HG02970 (cell line): ENCODE measurements at regions not wholly inside any gene's neighbourhood (a gene's known extent, or its start where the extent isn't known, plus 50 kb on each side); places are given as distances from the start of the nearest gene placed in this dataset.
A peak's percentile ranks its signal among the peaks of the same experiment; 100 is the strongest.
"Not testable (repeated sequence)": the region's sequence is repeated elsewhere in the genome, so short reads cannot be mapped to it uniquely, and the experiment has no call there.

Experiments
- ATAC-seq: cut with Tn5 transposase; IDR thresholded peaks from one replicate; pipeline ENCODE4 v1.9.1; 2021; ENCODE audit warnings: mild to moderate bottlenecking, moderate library complexity, moderate number of reproducible peaks; ENCODE audit not compliant: unreplicated experiment, low FRiP score

GRCh38 chr2:71927757-71928715, 219.6 kb downstream of the CYP26B1 start:
- no peak for ATAC-seq

GRCh38 chr2:71926876-71927756, 220.5 kb downstream of the CYP26B1 start:
- no peak for ATAC-seq

- no peak for ATAC-seq
Observed at GRCh38 chr2:71926089-71926447, 221.6 kb downstream of the CYP26B1 start.

DNA sequence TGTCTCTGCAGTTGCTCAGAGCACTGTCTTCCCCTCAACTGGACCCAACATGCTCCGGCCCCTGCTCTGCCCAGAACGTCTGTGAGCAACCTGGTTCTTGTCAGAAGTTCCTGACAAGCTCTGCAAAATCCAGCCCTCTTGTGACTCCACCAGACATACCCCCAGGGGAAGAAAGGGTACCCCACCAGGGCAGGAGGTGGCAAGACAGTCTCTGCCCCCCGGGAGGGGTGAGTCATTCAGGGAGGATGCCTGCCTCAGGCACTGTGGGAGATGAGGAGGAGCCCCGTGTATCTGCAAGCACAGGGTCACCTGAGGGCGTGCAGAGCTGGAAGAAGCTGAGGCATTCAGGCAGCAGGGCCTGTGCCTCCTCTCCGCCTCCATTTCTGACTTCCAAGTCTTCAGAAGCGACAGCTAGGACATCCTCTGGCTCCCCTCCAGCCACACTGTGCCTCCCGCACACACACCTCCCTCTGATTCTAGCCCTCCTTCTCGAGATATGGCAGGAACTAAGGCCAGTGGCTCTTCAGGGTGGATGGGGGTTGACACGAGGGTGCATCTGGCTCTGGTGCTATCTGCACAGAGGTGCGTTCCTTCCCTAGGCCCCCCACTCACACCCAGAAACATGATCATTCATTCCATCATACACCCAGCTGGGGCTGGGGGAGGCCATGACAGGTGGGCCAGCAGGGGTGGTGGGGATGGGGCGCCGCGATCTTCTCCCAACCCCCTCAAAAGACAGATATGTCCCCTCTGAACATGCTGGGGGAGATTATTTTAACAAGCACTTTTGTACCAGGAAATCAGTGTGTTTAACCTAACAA, 222.2 kb downstream of the CYP26B1 start:
- no peak for ATAC-seq

DNA sequence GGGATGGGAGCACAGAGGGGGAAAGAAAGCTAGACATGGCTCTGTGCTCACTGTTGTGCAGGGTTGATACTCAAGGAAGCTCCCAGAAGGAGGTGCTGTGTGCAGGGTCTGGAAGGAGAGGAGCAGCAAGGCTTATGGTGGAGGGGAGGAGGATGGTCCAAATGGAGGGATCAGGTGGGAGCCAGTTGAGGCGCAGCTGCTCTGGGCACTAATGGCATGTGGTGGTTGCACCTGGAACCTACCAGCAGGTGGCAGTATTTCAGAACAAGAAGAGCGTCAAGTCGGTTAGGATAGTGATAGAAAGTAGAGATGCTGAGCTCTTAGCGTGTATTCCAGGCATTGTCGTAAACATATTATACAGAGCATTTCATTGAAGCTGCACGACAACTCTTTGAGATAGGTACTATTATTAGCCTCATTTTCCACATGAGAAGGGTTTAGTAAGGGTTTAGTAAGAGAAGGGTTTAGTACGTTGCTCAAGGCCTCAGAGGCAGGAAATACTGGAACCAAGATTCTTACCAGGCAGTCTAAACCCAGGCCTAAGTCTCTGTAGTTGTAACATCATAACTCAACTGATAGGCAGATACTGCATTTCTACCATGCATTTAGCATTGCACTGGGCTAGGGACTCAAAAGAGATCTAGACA, 223.7 kb downstream of the CYP26B1 start:
- ATAC-seq: peak; percentile 60

DNA sequence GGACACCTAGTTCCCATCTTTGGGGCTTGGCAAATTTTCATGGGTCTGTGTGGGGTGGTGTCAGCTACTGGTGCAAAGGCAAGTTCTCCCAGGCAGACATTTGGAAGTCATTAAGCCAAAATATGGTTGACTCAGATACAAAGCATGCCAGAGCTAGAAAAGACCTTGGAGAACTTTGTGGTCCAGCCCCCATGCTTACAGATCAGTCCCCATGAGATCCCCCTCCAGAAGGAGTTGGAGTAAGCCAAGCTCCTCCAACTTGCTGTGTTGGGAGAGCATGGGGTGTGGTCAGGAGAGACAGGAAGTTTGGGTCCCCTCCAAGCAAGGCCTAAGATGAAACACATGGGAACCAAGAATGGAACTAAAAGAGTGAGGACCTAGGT, 224.5 kb downstream of the CYP26B1 start:
- ATAC-seq: no peak

- ATAC-seq: no peak
Observed at GRCh38 chr2:71922499-71923142, 225.0 kb downstream of the CYP26B1 start.

DNA sequence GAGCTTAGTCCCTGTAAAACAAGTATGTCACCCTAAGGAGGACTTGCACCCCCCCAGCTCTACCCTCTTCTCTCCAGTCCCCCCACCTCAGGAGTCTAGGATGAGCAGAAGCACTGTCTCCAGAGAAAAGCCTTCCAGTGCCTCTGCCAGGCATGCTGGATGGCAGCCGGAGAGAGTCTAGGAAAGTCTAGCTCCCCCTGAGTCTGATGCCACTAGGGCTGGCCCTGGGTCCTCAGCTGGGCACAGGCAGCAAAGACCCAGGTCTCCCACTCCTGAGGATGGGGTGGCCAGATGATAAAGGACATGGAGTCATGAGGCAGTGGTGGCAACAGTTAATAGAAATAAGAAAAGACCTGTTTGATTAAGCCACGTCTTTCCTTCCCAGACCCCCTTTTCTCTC, 225.6 kb downstream of the CYP26B1 start:
- no peak for ATAC-seq

GRCh38 chr2:71920819-71921218, 226.8 kb downstream of the CYP26B1 start:
- ATAC-seq: not testable (repeated sequence)

- no peak for ATAC-seq
Observed at GRCh38 chr2:71919708-71920107, 228.0 kb downstream of the CYP26B1 start.

GRCh38 chr2:71910277-71910676, 237.4 kb downstream of the CYP26B1 start:
- ATAC-seq: no peak

DNA sequence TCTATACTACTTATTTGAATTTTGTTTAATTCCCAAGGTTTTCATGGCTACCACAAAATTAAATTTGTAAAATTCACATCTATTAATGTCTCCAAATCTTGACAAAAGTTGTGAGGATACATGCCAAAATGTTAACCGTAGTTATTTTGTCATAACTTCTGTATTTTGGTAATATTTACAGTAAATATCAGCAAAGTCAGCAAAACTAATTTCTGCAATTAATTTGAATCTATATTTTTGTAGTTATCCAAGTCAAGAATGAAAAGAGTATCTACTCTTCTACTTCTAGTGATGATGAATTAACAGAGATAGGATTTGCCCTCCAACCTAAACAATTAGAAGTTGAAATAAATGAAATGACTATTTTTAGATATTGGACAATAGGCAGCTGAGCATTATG, 238.9 kb downstream of the CYP26B1 start:
- ATAC-seq: no peak

GRCh38 chr2:71907503-71907902, 240.2 kb downstream of the CYP26B1 start:
- ATAC-seq: no peak

DNA sequence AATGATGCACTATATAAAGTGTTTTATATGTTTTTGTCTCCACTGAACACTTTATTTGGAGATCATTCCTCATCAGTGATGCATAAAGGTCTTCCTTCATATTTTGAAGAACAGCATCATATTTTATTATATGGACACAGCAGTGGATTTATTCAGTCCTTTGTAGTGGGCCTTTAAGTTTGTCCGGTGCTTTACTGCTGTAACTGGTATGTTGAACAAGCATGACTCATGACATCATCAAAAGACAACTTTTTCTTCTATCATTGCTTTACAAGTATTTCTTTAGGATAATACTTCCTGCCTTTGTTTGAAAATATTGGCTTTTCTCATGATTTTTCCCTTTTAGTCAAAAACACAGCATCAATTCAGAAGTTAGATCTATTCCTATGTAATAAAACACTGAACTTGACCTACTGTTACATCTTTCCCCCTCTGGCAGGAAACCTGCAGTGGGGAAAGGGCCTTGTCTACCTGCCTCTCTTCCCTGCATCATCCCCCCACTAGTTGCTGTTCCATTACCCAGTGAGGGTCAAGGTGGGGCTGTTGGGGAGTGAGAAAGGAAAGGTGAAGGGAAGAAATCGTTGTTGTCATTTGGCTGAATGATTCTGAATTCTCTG, 241.2 kb downstream of the CYP26B1 start:
- no peak for ATAC-seq

DNA sequence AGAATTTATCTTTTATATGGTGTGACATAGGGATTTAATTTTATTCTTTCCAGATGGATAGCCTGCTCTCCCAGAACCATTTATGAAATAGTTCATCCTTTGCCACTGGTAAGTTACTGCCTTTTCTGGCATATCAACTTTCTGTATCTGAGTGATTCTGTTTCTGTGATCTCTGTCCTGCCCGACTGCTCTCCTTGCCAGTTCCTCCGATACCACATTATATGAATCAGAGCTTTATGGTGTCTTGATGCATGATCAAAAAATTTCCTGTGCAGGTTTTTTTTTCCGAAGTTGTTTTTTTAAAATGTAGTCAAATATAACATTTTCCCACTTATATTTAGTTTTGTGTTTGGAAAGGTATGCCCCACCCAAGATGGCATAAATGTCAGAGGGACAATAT, 242.5 kb downstream of the CYP26B1 start:
- no peak for ATAC-seq

DNA sequence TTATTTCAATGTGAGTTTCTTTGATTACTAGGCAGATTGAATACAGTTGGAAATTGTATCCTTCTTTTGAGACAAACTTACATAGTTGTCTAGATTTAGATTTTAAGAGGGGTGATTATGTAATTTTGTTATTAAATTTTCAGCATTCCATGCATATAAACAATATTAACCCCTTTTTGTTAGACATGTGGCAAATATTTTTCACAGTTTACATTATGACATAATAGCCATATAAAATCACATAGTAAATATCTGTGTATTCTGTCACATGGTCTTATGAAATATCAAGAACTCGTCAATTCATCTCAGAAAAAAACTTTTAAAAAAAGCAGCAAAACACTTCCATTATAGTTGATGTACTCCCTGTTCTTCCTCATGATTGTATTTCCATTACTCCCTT, 243.8 kb downstream of the CYP26B1 start:
- ATAC-seq: no peak

GRCh38 chr2:71901466-71901865, 246.2 kb downstream of the CYP26B1 start:
- no peak for ATAC-seq

DNA sequence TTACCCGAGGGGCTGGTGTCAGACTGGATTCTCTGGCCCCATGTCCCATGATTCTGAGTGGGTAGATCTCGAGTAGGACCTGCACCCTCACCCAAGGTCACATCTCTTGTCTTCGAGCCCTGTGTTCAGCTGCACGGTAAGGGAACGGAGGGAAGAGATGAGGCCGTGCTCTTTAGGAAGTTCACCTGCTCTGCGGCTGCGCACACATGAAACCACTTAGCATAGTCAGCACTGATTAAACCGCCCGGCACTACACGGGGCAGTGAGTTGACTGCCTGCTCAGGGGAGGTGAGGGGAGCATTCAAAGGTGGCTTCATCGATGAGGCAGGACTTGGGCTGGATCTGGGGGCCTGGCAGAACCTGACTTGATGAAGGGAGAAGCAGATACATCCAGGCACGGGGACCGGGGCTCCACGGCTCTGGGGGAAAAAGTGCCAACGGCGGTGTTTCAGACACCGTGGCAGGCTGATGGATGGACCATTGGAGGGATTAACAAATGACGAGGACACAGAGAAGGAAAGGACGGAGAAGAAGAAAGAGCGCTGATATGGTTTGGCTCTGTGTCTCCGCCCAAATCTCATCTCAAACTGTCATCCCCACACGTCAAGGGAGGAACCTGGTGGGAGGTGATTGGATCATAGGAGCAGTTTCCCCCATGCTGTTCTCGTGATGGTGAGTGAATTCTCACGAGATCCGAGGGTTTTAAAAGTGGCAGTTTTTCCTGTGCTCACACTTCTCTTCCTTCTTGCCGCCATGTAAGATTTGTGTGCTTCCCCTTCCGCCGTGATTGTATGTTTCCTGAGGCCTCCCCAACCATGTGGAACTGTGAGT, 248.6 kb downstream of the CYP26B1 start:
- ATAC-seq: no peak
